Adrenal gland (tissue), 9 donors: ENCODE measurements at regions not wholly inside any gene's neighbourhood (a gene's known extent, or its start where the extent isn't known, plus 50 kb on each side); places are given as distances from the start of the nearest gene placed in this dataset.

Experiments
- DNase-seq, 7 donors: peaks; one replicate each; pipeline ENCODE4 v3.0.0-alpha.2; 2019 to 2020
- H3K27ac ChIP-seq, 5 donors: fragments of 200-600 bp; sonication (generic) in 4 of 5; 1 replicate in 3 of 5; 2 replicates in 2 of 5; pipeline versions ENCODE4 v1.5.1 to v1.8.0; 2016 to 2020; ENCODE audit warnings: mild to moderate bottlenecking in 1 of 5
- H3K27me3 ChIP-seq: fragments of 200-600 bp; 2 replicates; pipeline ENCODE4 v1.8.0; 2021
- H3K36me3 ChIP-seq, 2 donors: fragments of 200-600 bp; replicated peaks in 1 of 2; 1 replicate in 1 of 2; 2 replicates in 1 of 2; pipeline versions ENCODE4 v1.5.1 to v1.8.0; 2018 to 2022
- H3K4me1 ChIP-seq, 2 donors: fragments of 200-600 bp; replicated peaks in 1 of 2; 1 replicate in 1 of 2; 2 replicates in 1 of 2; pipeline versions ENCODE4 v1.5.1 to v1.8.0; 2018 to 2021
- H3K4me3 ChIP-seq, 4 donors: fragments of 200-600 bp; sonication (generic) in 3 of 4; one replicate each; pipeline ENCODE4 v1.5.1; 2016 to 2018
- H3K9me3 ChIP-seq, 3 donors: fragments of 200-600 bp; sonication (generic) in 1 of 3; replicated peaks in 1 of 3; 1 replicate in 2 of 3; 2 replicates in 1 of 3; pipeline versions ENCODE4 v1.5.1 to v1.8.0; 2016 to 2021
- POLR2A ChIP-seq, 2 donors: fragments of 450-650 bp; IDR thresholded peaks; one replicate each; pipeline ENCODE4 v1.6.1; 2017; ENCODE audit warnings: antibody characterized with exemption in 2 of 2, mild to moderate bottlenecking in 2 of 2, moderate library complexity in 1 of 2
- WGBS, 4 donors: extraction: QIAGEN DNeasy Blood & Tissue Kit in 2 of 4; methylation state at CpG; one replicate each; pipeline versions ENCODE4 v1.1.5 to v1.1.7; 2013 to 2017; 5-methylcytosine and 5-hydroxymethylcytosine counted together
- intact Hi-C, 2 donors: fragments of 100-400 bp; cut with DNase I; formaldehyde crosslinking; loops; one replicate each; pipeline versions ENCODE4 v1.14.1 to v1.15.0; 2022 to 2023
- TF ChIP-seq, protein P1 (sequence below), 6 experiments: fragments of 450-650 bp in 4 of 6; fragments of 200-600 bp in 2 of 6; sonication (generic) in 1 of 6; IDR thresholded peaks; 1 replicate in 5 of 6; 2 replicates in 1 of 6; pipeline versions ENCODE4 v1.5.1 to v1.8.0; 2016 to 2021; ENCODE audit warnings: antibody characterized with exemption in 6 of 6, mild to moderate bottlenecking in 2 of 6, moderate library complexity in 1 of 6
- donor health status: healthy with polysubstance abuse.
- donor health status: Bipolar disorder and iron deficiency.
- donor health status: DM: yes; HTN: yes; CAD: no.
- donor health status: DM: no; HTN: no; CAD: no.
- donor health status: DM: no; HTN: no; CAD: no.

GRCh38 chr6:145051661-145052060 lies 683.7 kb downstream of the EPM2A start:
- DNase-seq, result no peak
- Histone ChIP-seq H3K4me3 (no peak overlapping the region), H3K27me3 (no peaks in the 10 kb centered on the region), H3K4me1 (no peaks in the 10 kb centered on the region), H3K27ac (no peak overlapping the region), H3K36me3 (no peaks in the 10 kb centered on the region), H3K9me3 (no peaks in the 10 kb centered on the region)
- 53 to 66% (median 60%) methylated on average over 2 of the region's 2 CpGs for WGBS, 4 donors
- TF ChIP-seq POLR2A (IDR thresholded peaks at IDR 0.05), result no peak
- TF ChIP-seq, protein P1, sequence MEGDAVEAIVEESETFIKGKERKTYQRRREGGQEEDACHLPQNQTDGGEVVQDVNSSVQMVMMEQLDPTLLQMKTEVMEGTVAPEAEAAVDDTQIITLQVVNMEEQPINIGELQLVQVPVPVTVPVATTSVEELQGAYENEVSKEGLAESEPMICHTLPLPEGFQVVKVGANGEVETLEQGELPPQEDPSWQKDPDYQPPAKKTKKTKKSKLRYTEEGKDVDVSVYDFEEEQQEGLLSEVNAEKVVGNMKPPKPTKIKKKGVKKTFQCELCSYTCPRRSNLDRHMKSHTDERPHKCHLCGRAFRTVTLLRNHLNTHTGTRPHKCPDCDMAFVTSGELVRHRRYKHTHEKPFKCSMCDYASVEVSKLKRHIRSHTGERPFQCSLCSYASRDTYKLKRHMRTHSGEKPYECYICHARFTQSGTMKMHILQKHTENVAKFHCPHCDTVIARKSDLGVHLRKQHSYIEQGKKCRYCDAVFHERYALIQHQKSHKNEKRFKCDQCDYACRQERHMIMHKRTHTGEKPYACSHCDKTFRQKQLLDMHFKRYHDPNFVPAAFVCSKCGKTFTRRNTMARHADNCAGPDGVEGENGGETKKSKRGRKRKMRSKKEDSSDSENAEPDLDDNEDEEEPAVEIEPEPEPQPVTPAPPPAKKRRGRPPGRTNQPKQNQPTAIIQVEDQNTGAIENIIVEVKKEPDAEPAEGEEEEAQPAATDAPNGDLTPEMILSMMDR (IDR thresholded peaks at IDR 0.05), result no peak
- intact Hi-C loops, result no loop called here

DNA sequence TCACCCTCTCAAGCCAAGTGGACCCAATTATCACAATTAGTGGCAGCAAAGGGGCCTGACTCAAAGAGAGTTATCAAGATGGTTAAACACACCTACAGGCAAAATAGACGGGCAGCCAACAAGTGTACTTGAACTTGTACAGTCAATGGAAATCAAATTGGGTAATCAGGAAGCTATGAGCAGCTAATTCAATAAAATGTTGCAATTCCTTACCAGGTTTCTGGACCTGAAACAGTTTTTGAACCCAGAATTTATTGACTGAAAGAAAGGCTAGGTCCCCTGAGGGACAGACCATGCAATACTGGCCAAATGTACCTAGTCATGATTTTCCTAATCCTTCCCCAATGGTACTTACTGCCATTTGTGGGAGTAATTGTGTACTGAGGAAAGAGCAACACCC lies 679.8 kb downstream of the EPM2A start:
- DNase-seq, result no peak
- TF ChIP-seq POLR2A (IDR thresholded peaks at IDR 0.05), result no peak
- TF ChIP-seq, protein P1 (IDR thresholded peaks at IDR 0.05), result no peak
- H3K4me1 ChIP-seq, result no peaks in the 10 kb centered on the region
- H3K27me3 ChIP-seq, result no peaks in the 10 kb centered on the region
- intact Hi-C loops, result no loop called here
- H3K9me3 ChIP-seq, result no peaks in the 10 kb centered on the region
- WGBS, 4 donors, result 82 to 90% (median 89%) methylated on average over 1 of the region's 1 CpG
- H3K36me3 ChIP-seq, result no peaks in the 10 kb centered on the region
- H3K27ac ChIP-seq, result no peak overlapping the region
- no peak overlapping the region for H3K4me3 ChIP-seq

DNA sequence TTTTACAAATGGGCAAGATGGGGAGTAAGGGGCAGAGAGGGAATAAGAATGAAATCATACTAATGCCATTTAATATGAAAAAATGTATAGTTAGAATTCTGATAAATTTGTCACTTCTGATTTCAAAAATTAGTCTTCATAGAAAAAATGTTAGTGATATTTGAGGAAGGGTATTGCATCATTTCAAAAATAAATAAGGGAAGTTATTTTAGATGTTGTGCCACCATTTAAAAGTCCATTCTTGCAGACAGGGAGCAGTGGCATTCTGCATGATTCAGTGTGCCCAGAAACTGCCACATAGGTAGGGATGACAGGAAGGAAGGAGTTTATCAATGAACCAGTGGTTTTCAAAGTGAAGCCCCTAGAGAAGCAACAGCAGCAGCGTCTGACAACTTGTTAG lies 674.6 kb downstream of the EPM2A start:
- DNase-seq, result no peak
- Histone ChIP-seq H3K9me3 (no peaks in the 10 kb centered on the region), H3K27me3 (no peaks in the 10 kb centered on the region), H3K27ac (no peak overlapping the region), H3K4me3 (no peak overlapping the region), H3K4me1 (no peaks in the 10 kb centered on the region), H3K36me3 (no peaks in the 10 kb centered on the region)
- no peak for TF ChIP-seq POLR2A (IDR thresholded peaks at IDR 0.05)
- TF ChIP-seq, protein P1 (IDR thresholded peaks at IDR 0.05), result no peak
- 56 to 93% (median 77%) methylated on average over 1 of the region's 1 CpG for WGBS, 4 donors
- intact Hi-C loops, result no loop called here

DNA sequence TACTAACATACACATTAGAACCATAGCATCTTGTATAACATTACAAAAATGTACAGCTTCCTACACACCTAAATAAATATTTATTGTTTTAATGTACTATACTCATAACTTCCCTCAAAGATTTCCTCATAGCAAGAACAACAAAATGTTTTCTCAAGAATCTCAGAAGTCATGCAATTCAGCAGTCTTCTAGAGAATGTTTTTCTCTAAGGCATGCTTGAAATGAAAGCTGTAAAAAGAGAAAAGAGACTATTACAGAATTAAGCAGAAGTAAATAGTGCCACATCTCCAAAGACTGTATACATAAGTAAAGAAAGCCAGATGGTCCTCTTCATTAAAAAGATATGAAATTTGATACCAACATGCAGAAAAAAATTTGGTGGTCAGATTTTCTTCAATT lies 672.2 kb downstream of the EPM2A start:
- H3K4me1 ChIP-seq, result no peaks in the 10 kb centered on the region
- TF ChIP-seq, protein P1 (IDR thresholded peaks at IDR 0.05), result no peak
- no peak for TF ChIP-seq POLR2A (IDR thresholded peaks at IDR 0.05)
- no peaks in the 10 kb centered on the region for H3K27me3 ChIP-seq
- intact Hi-C loops, result no loop called here
- no peaks in the 10 kb centered on the region for H3K9me3 ChIP-seq
- no peaks in the 10 kb centered on the region for H3K36me3 ChIP-seq
- no peak for DNase-seq
- H3K4me3 ChIP-seq, result no peak overlapping the region
- H3K27ac ChIP-seq, result no peak overlapping the region
